SK-N-SH (cell line): ENCODE measurements at regions not wholly inside any gene's neighbourhood (a gene's known extent, or its start where the extent isn't known, plus 50 kb on each side); places are given as distances from the start of the nearest gene placed in this dataset.

ENCODE experiments used
- CTCF ChIA-PET: fragments of 300-600, 350-600 bp; formaldehyde crosslinking; extraction: SDS; loops from one replicate; lab custom pipeline; 2021; lab: Yijun Ruan, JAX
- POLR2A ChIA-PET: fragments of 350-600 bp; sonication (Branson Sonifier 250); formaldehyde crosslinking; extraction: SDS; loops from one replicate; lab custom pipeline; 2020; ENCODE audit warnings: antibody characterized with exemption, inconsistent platforms; lab: Yijun Ruan, JAX
- DNase-seq: peaks from one replicate; pipeline ENCODE4 v3.0.0; 2012
- H2AFZ ChIP-seq: fragments of 200-600 bp; sonication (generic); 2 replicates; pipeline ENCODE4 v1.8.1; 2016; ENCODE audit warnings: antibody characterized with exemption, mild to moderate bottlenecking, low read depth
- H3F3A ChIP-seq: fragments of 200-600 bp; sonication (generic); replicated peaks from 2 replicates; pipeline ENCODE3; 2016; ENCODE audit warnings: antibody characterized with exemption, mild to moderate bottlenecking; ENCODE audit not compliant: insufficient read depth
- H3K27ac ChIP-seq, 2 experiments: fragments of 200-500 bp in 1 of 2; fragments of 200-600 bp in 1 of 2; sonication (Bioruptor generic) in 1 of 2; sonication (generic), shearing (Covaris generic) in 1 of 2; 2 replicates each; pipeline versions ENCODE4 v1.5.1 to v1.6.1; 2014 to 2016; ENCODE audit warnings: low read depth in 2 of 2, inconsistent platforms in 1 of 2, low read length in 1 of 2, mild to moderate bottlenecking in 1 of 2, mixed read lengths in 1 of 2
- H3K27me3 ChIP-seq: fragments of 200-600 bp; sonication (generic), shearing (Covaris generic); 2 replicates; pipeline ENCODE4 v1.6.1; 2016; ENCODE audit warnings: mixed run types; ENCODE audit not compliant: insufficient read depth
- H3K36me3 ChIP-seq, 2 experiments: fragments of 200-500 bp in 1 of 2; fragments of 200-600 bp in 1 of 2; sonication (Bioruptor generic) in 1 of 2; sonication (generic) in 1 of 2; replicated peaks in 1 of 2; 2 replicates each; pipeline versions ENCODE3 to v1.5.1; 2014 to 2016; ENCODE audit warnings: low read length in 1 of 2, mild to moderate bottlenecking in 1 of 2; ENCODE audit not compliant: insufficient read depth in 2 of 2, control insufficient read depth in 1 of 2
- H3K4me1 ChIP-seq, 2 experiments: fragments of 200-500 bp in 1 of 2; fragments of 200-600 bp in 1 of 2; sonication (Bioruptor generic) in 1 of 2; sonication (generic), shearing (Covaris generic) in 1 of 2; 2 replicates each; pipeline versions ENCODE4 v1.5.1 to v1.6.1; 2014 to 2016; ENCODE audit warnings: low read depth in 1 of 2, low read length in 1 of 2, mixed run types in 1 of 2; ENCODE audit not compliant: insufficient read depth in 2 of 2, control insufficient read depth in 1 of 2
- H3K4me2 ChIP-seq: fragments of 200-600 bp; sonication (generic), shearing (Covaris generic); 2 replicates; pipeline ENCODE4 v1.6.1; 2017; ENCODE audit warnings: mixed run types
- H3K4me3 ChIP-seq, 2 experiments: fragments of 200-500 bp in 1 of 2; fragments of 200-600 bp in 1 of 2; sonication (Bioruptor generic) in 1 of 2; sonication (generic), shearing (Covaris generic) in 1 of 2; 2 replicates each; pipeline versions ENCODE4 v1.5.1 to v1.8.1; 2014 to 2016; ENCODE audit warnings: low read depth in 2 of 2, inconsistent platforms in 1 of 2, low read length in 1 of 2, mild to moderate bottlenecking in 1 of 2, mixed read lengths in 1 of 2, moderate library complexity in 1 of 2
- H3K79me2 ChIP-seq: fragments of 200-600 bp; sonication (generic); 2 replicates; pipeline ENCODE4 v1.8.1; 2017; ENCODE audit warnings: mild to moderate bottlenecking; ENCODE audit not compliant: insufficient read depth
- H3K9ac ChIP-seq: fragments of 200-600 bp; sonication (generic); 2 replicates; pipeline ENCODE4 v1.6.1; 2017; ENCODE audit warnings: mixed run types
- H3K9me2 ChIP-seq: fragments of 200-600 bp; sonication (generic); 2 replicates; pipeline ENCODE4 v1.6.1; 2017; ENCODE audit warnings: mixed run types
- H3K9me3 ChIP-seq: fragments of 200-600 bp; sonication (generic); 2 replicates; pipeline ENCODE4 v1.6.1; 2017; ENCODE audit warnings: mixed run types, mild to moderate bottlenecking, moderate library complexity
- H4K20me1 ChIP-seq: fragments of 200-600 bp; sonication (generic); 2 replicates; pipeline ENCODE4 v1.6.1; 2017; ENCODE audit warnings: mild to moderate bottlenecking, mixed run types; ENCODE audit not compliant: insufficient read depth
- CHD2 ChIP-seq: fragments of 150-350 bp; IDR thresholded peaks from 2 replicates; pipeline ENCODE4 v1.6.1; 2018; ENCODE audit warnings: low read length; ENCODE audit not compliant: partially characterized antibody
- EZH2phosphoT487 ChIP-seq: fragments of 200-600 bp; sonication (generic); IDR thresholded peaks from 2 replicates; pipeline ENCODE4 v1.6.1; 2017; ENCODE audit warnings: low read depth, mixed run types, mild to moderate bottlenecking, antibody characterized with exemption, moderate library complexity, borderline replicate concordance
- FOSL2 ChIP-seq: IDR thresholded peaks from 2 replicates; pipeline ENCODE4 v1.4.0; 2012; ENCODE audit warnings: low read depth, mild to moderate bottlenecking, moderate library complexity, borderline replicate concordance
- POLR2AphosphoS5 ChIP-seq: IDR thresholded peaks from 2 replicates; pipeline ENCODE4 v1.6.1; 2012; ENCODE audit warnings: low read depth, low read length
- RAD21 ChIP-seq: IDR thresholded peaks from 2 replicates; pipeline ENCODE4 v1.6.1; 2012; ENCODE audit warnings: mild to moderate bottlenecking, low read length
- SIN3A ChIP-seq: IDR thresholded peaks from 2 replicates; pipeline ENCODE4 v1.6.1; 2012; ENCODE audit warnings: low read depth, mild to moderate bottlenecking, low read length, moderate library complexity, borderline replicate concordance
- YY1 ChIP-seq: IDR thresholded peaks from 2 replicates; pipeline ENCODE4 v1.4.0; 2012; ENCODE audit warnings: low read depth, mild to moderate bottlenecking
- WGBS: methylation state at CpG from one replicate; pipeline ENCODE4 v1.1.6; 2017; ENCODE audit warnings: low lambda C conversion rate; 5-methylcytosine and 5-hydroxymethylcytosine counted together
- TF ChIP-seq, protein P1 (sequence below): IDR thresholded peaks from 2 replicates; pipeline ENCODE4 v1.4.0; 2012; ENCODE audit warnings: low read depth, borderline replicate concordance
- TF ChIP-seq, protein P2 (sequence below): fragments of 150-350 bp; IDR thresholded peaks from 2 replicates; pipeline ENCODE4 v1.6.1; 2017; ENCODE audit warnings: antibody characterized with exemption, low read length, low read depth, borderline replicate concordance
- TF ChIP-seq, protein P3 (sequence below): IDR thresholded peaks from 2 replicates; pipeline ENCODE4 v1.6.1; 2012; ENCODE audit warnings: mild to moderate bottlenecking, low read depth, low read length, moderate library complexity

DNA sequence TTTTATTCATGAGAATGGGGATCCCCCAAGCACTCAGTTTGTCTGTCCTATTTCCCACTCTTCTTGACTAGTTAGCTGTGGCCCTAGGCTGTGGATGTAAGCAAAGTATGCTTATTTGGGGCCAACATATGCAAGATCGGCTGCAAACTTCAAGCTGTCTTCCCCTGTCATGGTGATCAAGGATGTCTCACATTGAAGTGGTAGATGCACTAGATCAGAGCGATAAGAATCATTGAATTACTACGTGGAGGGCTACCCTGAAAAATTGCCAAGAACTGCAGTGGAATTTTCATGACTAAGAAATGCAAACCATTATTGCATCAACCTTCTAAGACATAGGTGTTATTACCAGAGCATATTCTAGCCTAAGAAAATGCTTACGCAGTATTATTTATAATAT lies 527.4 kb downstream of the RNF144A start:
- CTCF ChIA-PET, result interaction anchor here (7.7 kb wide), 1 partner anchor 17 kb away, joined by 41 read pairs; no protein-coding TSS in a partner anchor
- no peaks in the 10 kb centered on the region for H3F3A ChIP-seq
- TF ChIP-seq, protein P1, sequence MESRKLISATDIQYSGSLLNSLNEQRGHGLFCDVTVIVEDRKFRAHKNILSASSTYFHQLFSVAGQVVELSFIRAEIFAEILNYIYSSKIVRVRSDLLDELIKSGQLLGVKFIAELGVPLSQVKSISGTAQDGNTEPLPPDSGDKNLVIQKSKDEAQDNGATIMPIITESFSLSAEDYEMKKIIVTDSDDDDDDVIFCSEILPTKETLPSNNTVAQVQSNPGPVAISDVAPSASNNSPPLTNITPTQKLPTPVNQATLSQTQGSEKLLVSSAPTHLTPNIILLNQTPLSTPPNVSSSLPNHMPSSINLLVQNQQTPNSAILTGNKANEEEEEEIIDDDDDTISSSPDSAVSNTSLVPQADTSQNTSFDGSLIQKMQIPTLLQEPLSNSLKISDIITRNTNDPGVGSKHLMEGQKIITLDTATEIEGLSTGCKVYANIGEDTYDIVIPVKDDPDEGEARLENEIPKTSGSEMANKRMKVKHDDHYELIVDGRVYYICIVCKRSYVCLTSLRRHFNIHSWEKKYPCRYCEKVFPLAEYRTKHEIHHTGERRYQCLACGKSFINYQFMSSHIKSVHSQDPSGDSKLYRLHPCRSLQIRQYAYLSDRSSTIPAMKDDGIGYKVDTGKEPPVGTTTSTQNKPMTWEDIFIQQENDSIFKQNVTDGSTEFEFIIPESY, result no peak
- no peak for TF ChIP-seq YY1
- no peak for TF ChIP-seq CHD2
- no peak for TF ChIP-seq RAD21
- TF ChIP-seq, protein P2, sequence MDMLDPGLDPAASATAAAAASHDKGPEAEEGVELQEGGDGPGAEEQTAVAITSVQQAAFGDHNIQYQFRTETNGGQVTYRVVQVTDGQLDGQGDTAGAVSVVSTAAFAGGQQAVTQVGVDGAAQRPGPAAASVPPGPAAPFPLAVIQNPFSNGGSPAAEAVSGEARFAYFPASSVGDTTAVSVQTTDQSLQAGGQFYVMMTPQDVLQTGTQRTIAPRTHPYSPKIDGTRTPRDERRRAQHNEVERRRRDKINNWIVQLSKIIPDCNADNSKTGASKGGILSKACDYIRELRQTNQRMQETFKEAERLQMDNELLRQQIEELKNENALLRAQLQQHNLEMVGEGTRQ, result no peak
- no peak for TF ChIP-seq SIN3A
- no peak for TF ChIP-seq FOSL2
- no peak for TF ChIP-seq POLR2AphosphoS5
- no peak for TF ChIP-seq EZH2phosphoT487
- TF ChIP-seq, protein P3, sequence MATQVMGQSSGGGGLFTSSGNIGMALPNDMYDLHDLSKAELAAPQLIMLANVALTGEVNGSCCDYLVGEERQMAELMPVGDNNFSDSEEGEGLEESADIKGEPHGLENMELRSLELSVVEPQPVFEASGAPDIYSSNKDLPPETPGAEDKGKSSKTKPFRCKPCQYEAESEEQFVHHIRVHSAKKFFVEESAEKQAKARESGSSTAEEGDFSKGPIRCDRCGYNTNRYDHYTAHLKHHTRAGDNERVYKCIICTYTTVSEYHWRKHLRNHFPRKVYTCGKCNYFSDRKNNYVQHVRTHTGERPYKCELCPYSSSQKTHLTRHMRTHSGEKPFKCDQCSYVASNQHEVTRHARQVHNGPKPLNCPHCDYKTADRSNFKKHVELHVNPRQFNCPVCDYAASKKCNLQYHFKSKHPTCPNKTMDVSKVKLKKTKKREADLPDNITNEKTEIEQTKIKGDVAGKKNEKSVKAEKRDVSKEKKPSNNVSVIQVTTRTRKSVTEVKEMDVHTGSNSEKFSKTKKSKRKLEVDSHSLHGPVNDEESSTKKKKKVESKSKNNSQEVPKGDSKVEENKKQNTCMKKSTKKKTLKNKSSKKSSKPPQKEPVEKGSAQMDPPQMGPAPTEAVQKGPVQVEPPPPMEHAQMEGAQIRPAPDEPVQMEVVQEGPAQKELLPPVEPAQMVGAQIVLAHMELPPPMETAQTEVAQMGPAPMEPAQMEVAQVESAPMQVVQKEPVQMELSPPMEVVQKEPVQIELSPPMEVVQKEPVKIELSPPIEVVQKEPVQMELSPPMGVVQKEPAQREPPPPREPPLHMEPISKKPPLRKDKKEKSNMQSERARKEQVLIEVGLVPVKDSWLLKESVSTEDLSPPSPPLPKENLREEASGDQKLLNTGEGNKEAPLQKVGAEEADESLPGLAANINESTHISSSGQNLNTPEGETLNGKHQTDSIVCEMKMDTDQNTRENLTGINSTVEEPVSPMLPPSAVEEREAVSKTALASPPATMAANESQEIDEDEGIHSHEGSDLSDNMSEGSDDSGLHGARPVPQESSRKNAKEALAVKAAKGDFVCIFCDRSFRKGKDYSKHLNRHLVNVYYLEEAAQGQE, result no peak

More for the DNA sequence above, 527.4 kb downstream of the RNF144A start:
- H2AFZ ChIP-seq, result no peak overlapping the region
- POLR2A ChIA-PET, result no interaction called here
- H3K36me3 ChIP-seq, result no peaks in the 10 kb centered on the region
- no peak overlapping the region for H3K27ac ChIP-seq
- no peaks in the 10 kb centered on the region for H3K4me1 ChIP-seq
- H3K9me2 ChIP-seq, result no peaks in the 10 kb centered on the region
- H4K20me1 ChIP-seq, result no peaks in the 10 kb centered on the region
- no peaks in the 10 kb centered on the region for H3K79me2 ChIP-seq
- DNase-seq, result no peak
- H3K9ac ChIP-seq, result no peak overlapping the region
- 53% methylated on average over 4 of the region's 4 CpGs for WGBS
- H3K27me3 ChIP-seq, result no peaks in the 10 kb centered on the region
- no peak overlapping the region for H3K4me3 ChIP-seq
- H3K4me2 ChIP-seq, result no peak overlapping the region
- H3K9me3 ChIP-seq, result no peaks in the 10 kb centered on the region
